HG03045 (cell line): ENCODE measurements at regions not wholly inside any gene's neighbourhood (a gene's known extent, or its start where the extent isn't known, plus 50 kb on each side); places are given as distances from the start of the nearest gene placed in this dataset.
"Not testable (repeated sequence)": the region's sequence is repeated elsewhere in the genome, so short reads cannot be mapped to it uniquely, and the experiment has no call there.

Experiments
- ATAC-seq: cut with Tn5 transposase; IDR thresholded peaks from one replicate; pipeline ENCODE4 v1.9.1; 2021; ENCODE audit warnings: mild to moderate bottlenecking, moderate library complexity; ENCODE audit not compliant: unreplicated experiment

DNA sequence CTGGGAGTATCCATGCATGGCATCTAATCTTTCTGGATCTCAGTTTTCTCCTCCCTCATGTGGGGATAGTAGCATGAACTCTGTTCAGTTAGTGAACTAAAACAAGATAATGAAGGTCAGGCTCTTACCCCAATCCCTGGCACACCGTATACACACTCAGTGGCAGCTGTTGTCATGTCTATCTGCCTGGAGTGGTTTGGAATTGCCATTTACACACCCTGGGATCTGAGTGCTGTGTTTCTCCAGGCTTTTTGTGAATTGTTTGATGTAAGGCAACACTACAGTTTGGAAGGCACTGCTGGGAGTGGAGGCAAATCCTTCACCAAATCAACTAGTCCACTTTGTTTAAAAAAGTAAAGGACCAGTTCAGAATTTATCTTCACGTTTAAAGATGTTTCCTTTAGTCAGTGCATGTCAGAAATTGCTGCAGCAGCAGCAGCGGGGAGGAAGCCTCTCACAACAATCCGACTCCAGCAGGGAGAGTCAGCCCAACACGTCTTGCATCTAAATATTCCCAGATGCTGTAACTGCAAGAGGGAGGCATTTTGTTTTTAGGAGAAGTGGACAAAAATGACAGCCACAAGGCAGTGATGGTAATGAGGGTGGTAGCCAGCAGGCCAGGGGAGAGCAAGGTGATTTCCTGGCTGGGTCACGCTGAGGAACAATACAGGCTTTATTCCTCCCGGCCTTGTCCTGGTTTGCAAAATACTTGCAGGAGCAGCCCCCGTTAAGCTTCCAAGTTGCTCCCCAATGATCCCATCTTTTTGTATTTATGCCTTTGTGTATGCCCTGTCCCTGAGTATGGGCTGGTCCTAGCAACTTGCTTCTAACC is 128.5 kb upstream of the LRIG1 start:
- no peak for ATAC-seq

DNA sequence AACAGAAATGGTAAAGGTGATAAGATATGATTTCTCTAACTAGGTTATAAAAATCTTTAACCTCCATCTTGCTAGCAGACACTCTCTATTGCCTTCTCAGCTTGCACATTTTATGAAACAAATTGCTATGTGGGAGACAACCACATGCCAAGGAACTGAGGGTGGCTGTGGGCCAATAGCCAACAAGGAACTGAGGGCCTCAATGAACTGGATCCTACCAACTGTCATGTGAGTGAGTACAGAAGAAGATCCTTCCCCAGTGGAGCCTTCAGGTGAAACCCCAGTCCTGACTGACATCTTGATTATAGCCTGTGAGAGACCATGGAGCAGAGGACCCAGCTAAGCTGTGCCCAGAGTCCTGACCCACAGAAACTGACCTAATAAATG is 129.2 kb upstream of the LRIG1 start:
- ATAC-seq, result no peak

DNA sequence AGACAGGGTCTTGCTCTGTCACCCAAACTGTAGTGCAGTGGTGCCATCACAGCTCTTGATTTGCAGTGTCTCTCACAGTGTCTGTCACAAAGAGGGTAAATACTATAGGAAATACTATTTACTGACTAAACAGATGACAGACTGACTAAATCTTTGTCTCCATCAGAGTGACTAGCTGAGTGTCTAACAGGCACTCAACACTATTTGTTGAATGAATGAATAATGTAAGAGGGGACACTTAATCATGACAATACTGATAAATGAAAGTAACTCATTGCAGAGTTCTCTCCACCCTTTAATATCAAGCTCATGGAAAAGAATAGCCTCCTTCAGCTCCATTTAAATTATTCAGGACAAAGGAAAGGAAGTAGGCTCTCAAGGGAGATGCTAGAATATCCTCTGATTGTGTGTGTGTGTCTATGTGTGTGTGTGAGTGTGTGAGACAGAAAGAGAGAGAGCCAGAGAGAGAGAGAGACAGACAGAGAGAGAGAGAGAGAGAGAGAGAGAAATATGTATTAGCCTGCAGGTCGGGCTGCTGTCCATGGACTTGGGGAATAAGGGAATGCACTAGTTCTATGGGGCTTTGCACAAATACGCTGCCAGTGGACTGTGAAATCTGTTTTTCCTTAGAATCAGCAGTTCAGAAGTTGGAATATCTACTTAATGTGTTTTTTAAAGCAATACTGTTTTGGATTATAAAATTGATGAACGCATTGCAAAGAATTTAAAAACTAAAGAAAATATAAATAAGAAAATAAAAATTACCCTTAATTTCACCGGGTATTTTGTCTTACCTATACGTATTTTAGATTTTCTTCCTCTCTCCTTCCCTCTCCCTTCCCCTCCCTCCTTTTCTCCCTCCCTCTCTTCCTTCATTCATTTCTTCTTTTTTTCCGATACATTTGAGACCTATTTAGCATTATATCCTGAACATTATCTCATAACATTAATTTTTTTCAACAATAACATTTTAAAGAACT is 132.9 kb upstream of the LRIG1 start:
- ATAC-seq, result no peak

DNA sequence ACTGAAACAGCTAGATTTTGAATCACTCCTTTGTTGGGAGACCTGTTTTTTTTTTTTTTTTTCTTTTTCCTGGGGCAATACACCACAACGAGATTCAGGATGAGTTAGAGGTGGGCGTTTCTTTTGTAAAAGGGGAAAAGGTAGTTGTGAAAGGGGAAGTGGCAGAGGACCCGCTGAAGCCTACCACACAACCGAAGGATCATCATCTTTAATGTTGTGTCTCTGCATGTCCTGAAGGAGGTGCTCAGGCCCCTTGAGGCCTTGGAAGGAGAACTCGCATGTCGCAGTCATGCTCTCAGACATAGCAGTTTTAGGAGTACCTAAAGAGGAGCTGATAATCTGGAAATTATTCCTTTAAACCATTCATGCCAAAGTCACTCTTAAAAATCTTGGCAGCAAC is 137.9 kb upstream of the LRIG1 start:
- no peak for ATAC-seq

DNA sequence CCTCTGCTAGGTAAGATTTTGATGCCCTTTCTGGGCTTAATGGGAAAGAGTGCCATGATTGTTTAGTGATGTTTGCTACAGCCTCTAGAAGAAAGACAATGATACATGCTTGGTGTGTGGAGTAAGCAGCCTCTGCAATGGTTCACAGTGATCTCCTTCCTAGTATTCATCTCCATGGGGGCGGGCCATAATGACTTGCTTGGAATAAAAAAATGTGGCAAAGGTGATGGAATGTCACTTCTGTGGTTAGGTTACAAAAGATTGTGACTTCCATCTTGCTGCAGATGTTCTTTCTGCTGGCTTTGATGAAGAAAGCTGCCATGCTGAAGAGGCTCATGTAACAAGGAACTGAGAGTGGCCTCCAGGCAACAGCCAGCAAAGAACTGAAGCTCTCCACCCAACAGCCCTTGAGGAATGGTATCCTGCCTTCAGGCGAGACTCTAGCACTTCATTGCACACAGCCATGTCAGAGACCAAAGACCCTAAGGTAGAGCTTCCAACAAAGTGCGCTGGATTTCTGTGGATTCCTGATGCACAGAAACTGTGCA is 139.1 kb upstream of the LRIG1 start:
- ATAC-seq, result no peak

DNA sequence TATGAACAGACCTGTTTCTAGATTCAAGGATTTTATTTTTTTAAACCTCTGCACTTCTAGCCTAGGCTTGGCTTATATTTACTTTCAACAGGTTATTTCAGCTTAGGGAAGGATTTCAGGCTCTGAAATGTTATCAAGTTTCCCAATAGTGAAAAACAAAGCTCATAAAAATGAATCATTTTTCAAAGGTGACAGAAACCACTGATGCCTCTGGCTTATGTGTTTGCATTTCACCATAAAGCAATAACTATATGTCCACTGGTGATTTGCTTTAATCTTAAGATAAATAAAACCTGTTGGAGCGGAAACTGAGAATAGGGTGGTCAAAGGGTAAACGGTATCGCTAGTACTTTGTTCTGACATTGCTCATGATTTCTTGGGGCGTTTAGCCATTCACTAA is 141.2 kb upstream of the LRIG1 start:
- ATAC-seq, result no peak

DNA sequence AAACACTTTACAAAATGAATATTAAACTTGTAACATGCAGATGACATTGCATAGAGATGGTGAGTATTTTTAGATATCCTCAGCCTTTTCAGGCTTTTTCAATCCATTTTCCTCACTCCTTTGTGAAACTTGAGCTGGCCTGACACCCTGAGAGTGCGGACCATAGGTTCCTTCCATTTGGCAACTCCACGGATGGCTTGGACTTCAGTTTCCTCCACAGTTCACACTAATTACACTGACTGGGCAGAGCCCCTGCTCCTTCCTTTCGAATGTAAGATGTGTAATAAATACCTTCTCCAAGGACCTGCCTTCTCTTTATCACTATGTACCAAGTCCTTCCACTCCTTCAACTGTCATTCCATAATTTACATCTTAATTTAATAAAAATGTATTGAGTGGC is 141.7 kb upstream of the LRIG1 start:
- no peak for ATAC-seq

DNA sequence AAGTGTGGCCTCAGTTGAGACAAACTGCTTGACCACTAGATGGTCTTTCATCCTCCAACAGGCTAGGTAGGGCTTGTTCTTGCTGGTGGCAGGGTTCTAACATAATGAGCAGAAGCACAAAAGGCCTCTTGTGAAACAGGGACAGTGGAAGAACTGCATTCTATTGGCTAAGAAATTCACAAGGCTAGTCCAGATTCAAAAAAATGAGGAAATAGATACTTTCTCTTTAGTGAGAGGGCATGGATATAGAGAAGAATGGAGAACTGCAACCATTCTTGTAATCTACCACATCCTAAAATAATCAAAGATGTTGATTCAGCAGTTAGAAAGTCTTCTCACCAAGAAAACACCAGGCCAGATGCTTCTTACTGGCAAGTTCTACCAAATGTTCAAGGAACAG is 143.7 kb upstream of the LRIG1 start:
- ATAC-seq, result no peak

DNA sequence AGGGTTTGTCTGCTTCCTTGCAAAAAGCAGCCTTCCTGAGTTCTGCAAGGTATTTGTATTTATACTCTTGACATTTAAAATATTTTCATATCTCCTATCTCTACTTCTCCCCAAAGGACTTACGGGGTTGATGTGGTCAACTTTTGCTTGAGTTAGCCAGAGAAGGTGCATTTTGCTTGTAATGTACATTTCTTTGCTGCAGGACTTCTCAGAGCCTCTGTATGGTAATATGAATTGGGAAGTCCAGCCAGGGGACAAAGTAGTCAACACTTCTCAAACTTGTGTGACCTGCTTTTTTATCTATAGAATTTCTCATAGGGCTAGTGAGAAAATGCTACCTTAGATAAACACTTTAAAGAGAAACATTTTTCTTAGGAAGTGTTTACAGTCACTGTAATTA is 148.2 kb upstream of the LRIG1 start:
- no peak for ATAC-seq

DNA sequence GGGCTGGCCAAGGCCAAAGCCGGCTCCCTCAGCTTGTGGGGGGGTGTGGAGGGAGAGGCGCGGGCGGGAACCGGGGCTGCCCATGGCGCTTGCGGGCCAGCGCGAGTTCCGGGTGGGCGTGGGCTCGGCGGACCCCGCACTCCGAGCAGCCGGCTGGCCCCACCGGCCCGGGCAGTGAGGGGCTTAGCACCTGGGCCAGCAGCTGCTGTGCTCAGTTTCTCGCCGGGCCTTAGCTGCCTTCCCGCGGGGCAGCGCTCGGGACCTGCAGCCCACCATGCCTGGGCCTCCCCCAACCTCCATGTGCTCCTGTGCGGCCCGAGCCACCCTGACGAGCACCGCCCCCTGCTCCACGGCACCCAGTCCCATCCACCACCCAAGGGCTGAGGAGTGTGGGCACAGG is 150.7 kb upstream of the LRIG1 start:
- ATAC-seq, result not testable (repeated sequence)

DNA sequence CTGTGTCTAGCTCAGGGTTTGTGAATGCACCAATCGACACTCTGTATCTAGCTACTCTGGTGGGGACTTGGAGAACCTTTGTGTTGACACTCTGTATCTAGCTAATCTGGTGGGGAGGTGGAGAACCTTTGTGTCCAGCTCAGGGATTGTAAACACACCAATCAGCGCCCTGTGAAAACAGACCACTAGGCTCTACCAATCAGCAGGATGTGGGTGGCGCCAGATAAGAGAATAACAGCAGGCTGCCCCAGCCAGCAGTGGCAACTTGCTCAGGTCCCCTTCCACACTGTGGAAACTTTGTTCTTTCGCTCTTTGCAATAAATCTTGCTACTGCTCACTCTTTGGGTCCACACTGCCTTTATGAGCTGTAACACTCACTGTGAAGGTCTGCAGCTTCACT is 151.3 kb upstream of the LRIG1 start:
- not testable (repeated sequence) for ATAC-seq

DNA sequence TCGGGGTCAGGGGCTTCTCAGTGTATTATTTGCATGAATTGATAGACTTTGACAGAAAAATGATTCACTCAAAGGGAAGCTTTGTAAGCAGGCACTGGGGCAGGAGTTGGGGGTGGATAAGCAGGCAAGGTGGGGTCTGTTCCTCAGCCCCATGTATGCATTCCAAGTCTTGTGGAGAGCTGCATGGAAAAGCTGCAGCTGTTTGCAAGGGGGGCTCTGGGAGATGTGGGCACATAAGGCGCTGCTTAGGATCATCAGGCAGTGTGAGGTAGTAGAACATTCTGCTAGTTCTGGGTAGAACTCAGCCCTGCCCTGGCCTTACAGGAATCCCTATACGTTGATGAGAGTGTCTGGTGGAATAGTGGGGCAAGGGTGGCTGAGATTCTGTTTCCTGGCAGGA is 154.2 kb upstream of the LRIG1 start:
- no peak for ATAC-seq

DNA sequence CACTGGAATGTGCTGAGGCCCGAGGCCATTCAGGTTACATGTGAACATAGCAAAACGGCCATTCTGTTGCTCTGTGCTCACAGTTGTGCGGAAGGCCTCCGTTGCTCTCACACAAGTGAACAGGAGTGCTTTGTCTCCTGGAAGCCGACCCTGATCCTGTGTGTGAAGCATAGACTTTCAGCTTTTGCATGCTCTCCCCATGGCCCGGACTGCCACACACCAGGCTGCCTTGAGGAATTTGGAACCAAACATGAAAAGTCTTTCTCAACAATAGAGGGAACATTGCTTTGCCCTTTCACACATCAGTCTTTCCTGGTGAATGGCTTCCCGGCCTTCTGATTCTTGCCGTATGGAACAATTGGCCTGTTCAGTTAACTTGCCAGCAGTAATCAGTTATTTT is 154.8 kb upstream of the LRIG1 start:
- ATAC-seq, result no peak

DNA sequence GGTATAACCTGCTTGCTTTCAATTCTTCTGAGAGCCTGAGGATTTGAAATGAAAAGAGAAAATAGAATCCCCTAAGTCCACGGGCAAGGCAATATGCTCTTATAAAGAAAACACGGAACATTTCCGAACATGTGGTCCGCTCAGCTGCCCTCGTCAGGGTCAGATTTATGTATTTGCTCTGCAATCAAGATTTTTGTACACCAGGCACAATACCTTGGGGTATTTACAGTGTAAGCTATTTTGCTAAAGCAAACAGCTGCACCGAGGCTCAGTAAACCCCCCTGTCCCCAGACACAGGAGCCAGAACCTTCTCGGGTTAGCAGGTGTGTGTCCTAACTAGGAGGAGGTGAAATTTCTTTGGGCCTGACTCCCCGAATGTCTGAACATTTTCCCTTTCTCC is 155.8 kb upstream of the LRIG1 start:
- no peak for ATAC-seq

DNA sequence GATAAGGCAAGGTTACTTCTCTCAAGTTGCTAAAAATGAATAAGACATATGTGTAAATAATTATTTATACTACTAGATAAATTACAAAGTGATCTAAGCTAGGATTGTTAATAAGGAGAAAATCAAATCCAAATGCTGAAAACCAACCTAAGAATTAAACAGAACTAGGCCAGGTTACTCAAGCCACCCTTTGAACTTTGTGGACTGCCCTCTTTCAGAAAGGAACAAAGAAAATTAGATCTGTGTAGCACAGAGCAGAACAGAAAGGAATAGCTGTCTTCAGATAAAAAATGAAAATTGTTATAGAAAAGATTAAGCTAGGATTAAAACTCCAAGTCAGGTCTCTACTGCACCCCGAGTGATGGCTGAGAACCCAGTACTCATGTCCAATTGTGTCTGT is 158.2 kb upstream of the LRIG1 start:
- ATAC-seq, result no peak

DNA sequence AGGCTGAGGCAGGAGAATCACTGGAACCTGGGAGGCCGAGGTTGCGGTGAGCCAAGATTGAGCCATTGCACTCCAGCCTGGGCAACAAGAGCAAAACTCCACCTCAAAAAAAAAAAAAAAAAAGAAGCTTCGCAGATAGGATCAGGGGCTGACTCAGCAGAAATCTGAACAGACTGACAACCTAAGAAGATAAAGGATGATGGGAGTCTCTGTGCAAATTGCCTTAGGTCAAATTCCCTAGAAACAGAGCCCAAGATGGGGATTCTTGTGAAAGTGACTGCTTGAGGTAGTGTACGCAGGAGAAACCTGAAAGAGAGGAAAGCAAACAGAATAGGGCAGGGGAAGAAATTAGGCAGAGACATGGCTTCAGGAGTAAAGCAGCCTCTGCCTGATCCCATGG is 160.8 kb upstream of the LRIG1 start:
- ATAC-seq, result no peak

DNA sequence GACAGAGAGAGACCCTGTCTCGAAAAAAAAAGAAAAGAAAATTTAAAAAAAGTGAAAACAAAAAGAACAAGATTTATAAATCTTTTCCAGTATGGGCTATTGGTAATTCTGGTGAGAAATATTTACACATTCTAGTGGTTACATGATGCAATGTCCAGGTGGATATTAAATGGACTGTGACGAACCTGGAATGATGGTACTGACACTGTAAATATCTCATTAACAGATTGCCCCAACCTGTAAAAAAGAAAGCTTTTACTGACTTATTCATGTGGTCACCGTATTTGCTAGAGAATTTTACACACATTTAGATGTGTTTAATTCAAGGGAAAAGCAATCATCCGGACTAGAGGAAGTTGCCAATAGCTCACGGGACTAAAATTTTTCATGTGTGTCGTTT is 162.1 kb upstream of the LRIG1 start:
- ATAC-seq, result no peak

DNA sequence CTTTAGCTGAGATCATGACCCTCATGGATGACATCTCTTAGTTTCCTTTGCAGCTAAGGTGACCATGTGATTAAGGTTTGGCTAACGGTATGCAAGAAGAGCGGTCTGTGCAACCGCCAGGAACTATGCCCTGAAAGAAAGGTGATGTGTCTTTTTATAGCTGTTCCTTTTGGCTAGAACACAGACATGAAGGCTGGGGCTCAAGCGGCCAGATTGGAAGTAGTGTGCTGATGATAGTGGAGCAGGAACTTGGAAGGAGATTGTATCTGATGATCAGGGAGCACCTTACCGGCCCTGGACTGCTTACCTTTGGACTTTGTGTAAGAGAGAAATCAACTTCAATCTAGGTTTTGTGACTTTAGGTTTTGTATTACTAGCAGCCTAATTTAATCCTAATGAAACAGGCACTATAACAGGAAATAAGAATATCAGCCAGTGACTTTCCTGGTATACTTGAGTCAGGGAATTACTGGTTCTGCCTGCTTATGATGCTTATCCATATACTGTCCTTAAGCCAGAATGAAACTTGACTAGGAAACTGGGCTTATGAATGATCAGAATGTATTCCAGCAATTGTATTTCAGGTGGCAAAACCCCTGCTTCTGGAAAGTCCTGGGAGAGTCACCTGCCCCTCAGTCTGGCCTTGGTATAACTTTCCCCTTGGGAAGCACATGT is 164.3 kb upstream of the LRIG1 start:
- no peak for ATAC-seq

DNA sequence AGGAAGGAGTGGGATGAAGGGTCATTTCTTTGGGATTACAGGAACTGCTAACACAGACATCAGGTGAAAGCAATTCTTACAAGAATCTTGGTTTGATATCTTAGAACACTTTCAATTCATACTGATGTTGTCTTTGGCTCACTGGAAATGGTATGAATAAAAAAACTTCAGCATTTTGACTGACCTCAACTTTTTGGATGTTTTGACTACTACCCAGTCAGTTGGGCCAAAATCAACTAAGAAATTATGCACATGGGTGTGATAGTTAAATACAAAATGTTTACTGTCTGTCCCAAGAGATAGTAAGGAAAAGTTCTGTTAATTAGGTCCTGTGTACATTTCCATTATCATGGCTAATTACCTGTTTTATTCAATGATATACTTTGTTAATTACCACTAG is 165.5 kb upstream of the LRIG1 start:
- no peak for ATAC-seq

DNA sequence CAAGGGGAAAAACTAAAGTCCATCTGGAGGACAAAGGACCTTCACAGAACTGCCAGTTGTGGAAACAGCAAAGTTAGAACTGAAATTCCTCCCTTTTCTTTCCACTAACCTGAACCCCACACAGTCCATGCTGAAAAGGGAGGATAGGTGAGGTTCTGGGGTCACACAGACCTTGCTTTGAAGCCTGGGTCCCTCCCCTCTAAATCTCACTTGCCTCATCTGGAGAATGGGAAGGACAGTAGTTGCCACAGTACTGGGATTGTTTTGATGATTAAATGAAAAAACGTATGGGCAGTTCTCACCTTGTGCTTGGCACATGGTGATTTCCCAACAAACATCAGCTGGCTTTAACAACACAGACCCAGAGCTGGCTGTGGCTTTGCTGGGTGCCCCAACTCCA is 166.4 kb upstream of the LRIG1 start:
- ATAC-seq, result no peak

DNA sequence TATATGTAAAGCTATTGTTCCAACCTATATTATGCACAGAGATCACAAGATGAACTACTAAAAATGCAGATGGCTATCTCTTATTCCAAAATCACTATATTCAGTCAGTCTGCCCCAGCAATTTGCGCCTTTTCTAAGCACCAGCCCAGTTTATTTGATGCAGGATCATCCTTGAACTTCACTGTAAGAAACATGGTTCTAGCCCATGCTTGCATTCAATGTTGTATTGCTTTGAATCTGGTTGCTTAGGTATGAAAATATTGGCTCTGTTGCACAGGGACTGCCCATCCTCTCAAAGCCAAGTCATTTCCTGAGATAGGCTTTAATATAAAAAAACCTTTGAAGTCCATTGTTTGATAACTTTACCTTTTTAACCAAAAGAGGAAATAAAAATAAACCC is 170.5 kb upstream of the LRIG1 start:
- ATAC-seq, result no peak
